ENCODE measurements at regions not wholly inside any gene's neighbourhood (a gene's known extent, or its start where the extent isn't known, plus 50 kb on each side); places are given as distances from the start of the nearest gene placed in this dataset.

- TF ChIP-seq YY1 (IDR thresholded peaks at IDR 0.05; ENCODE audit: low read depth) (no peak), RXRA (IDR thresholded peaks at IDR 0.05; ENCODE audit: borderline replicate concordance, low read depth) (no peak), GABPA (IDR thresholded peaks at IDR 0.05; ENCODE audit: low read depth) (no peak), TCF12 (IDR thresholded peaks at IDR 0.05) (no peak), EZH2phosphoT487 (IDR thresholded peaks at IDR 0.05; ENCODE audit: borderline replicate concordance, low read depth) (no peak), RCOR1 (IDR thresholded peaks at IDR 0.05; ENCODE audit: low read length) (peak; percentile 8; the same call in 1 of the 2 replicates), RFX5 (IDR thresholded peaks at IDR 0.05; ENCODE audit: low read length) (no peak), TEAD4 (IDR thresholded peaks at IDR 0.05; ENCODE audit: borderline replicate concordance, insufficient read depth) (no peak), EP300 (IDR thresholded peaks at IDR 0.05; ENCODE audit: borderline replicate concordance in 1 of 2, low read depth in 1 of 2, low read length in 1 of 2) (peak in 1 of 2 experiments; percentile 64; a peak in 2 of 4 replicates), MXI1 (IDR thresholded peaks at IDR 0.05; ENCODE audit: low read depth, low read length) (peak; percentile 23; the same call in 1 of the 2 replicates), CHD2 (IDR thresholded peaks at IDR 0.05; ENCODE audit: low read length, partially characterized antibody) (peak; percentile 35), NFIC (IDR thresholded peaks at IDR 0.05; ENCODE audit: borderline replicate concordance) (0 out of 2 replicates have a peak, but pooled peaks have one; percentile 12)
Observed at GRCh38 chr10:78691301-78692030, 377.3 kb upstream of the ZMIZ1 start (continued).

GRCh38 chr10:78692071-78692470 lies 376.7 kb upstream of the ZMIZ1 start:
- Histone ChIP-seq H2AFZ (ENCODE audit: low read depth) (no peak overlapping the region), H3K36me3 (replicated peaks in 1 of 2; ENCODE audit: control insufficient read depth in 1 of 2, insufficient read depth in 2 of 2, low read length in 1 of 2) (no peaks in the 10 kb centered on the region), H3K79me2 (ENCODE audit: insufficient read depth) (no peaks in the 10 kb centered on the region), H3K27ac (ENCODE audit: low read depth in 2 of 2, low read length in 1 of 2) (peak overlapping the region in 1 of 2 experiments; percentile 85; a peak in 2 of 4 replicates), H3K27me3 (ENCODE audit: insufficient read depth) (no peaks in the 10 kb centered on the region), H3K4me3 (ENCODE audit: low read depth in 2 of 2, low read length in 1 of 2) (no peak overlapping the region), H3F3A (replicated peaks; ENCODE audit: insufficient read depth) (no peaks in the 10 kb centered on the region), H3K9me2 (no peaks in the 10 kb centered on the region), H3K4me1 (ENCODE audit: control insufficient read depth in 1 of 2, insufficient read depth in 2 of 2, low read depth in 1 of 2, low read length in 1 of 2) (peaks cover 0 to 45% of the 10 kb centered on the region in 2 experiments; a peak in 1 of 4 replicates), H3K9ac (no peak overlapping the region), H4K20me1 (ENCODE audit: insufficient read depth) (no peaks in the 10 kb centered on the region), H3K9me3 (no peaks in the 10 kb centered on the region), H3K4me2 (no peak overlapping the region)
- no peak for DNase-seq
- ChIA-PET CTCF (interaction anchor here (1.2 to 1.9 kb wide), 3 partner anchors 53 to 645 kb away, joined by 3 to 5 read pairs (median 3); no protein-coding TSS in a partner anchor), POLR2A (interaction anchor here (0.6 to 1.1 kb wide), 3 partner anchors 53 to 377 kb away, joined by 3 to 4 read pairs (median 3); no protein-coding TSS in a partner anchor)
- TF ChIP-seq EZH2phosphoT487 (IDR thresholded peaks at IDR 0.05; ENCODE audit: borderline replicate concordance, low read depth) (no peak), EP300 (IDR thresholded peaks at IDR 0.05; ENCODE audit: borderline replicate concordance in 1 of 2, low read depth in 1 of 2, low read length in 1 of 2) (no peak)
- WGBS (ENCODE audit: low lambda C conversion rate) = 97% methylated on average over 3 of the region's 4 CpGs

GRCh38 chr10:78695846-78696245 lies 372.9 kb upstream of the ZMIZ1 start:
- Histone ChIP-seq H3K9ac (no peak overlapping the region), H3F3A (replicated peaks; ENCODE audit: insufficient read depth) (no peaks in the 10 kb centered on the region), H3K4me1 (ENCODE audit: control insufficient read depth in 1 of 2, insufficient read depth in 2 of 2, low read depth in 1 of 2, low read length in 1 of 2) (peaks cover 6 to 21% of the 10 kb centered on the region in 2 experiments; a peak in 2 of 4 replicates), H3K9me3 (no peaks in the 10 kb centered on the region), H3K27ac (ENCODE audit: low read depth in 2 of 2, low read length in 1 of 2) (no peak overlapping the region), H4K20me1 (ENCODE audit: insufficient read depth) (no peaks in the 10 kb centered on the region), H3K79me2 (ENCODE audit: insufficient read depth) (no peaks in the 10 kb centered on the region), H3K4me3 (ENCODE audit: low read depth in 2 of 2, low read length in 1 of 2) (no peak overlapping the region), H3K27me3 (ENCODE audit: insufficient read depth) (no peaks in the 10 kb centered on the region), H3K4me2 (no peak overlapping the region), H3K9me2 (no peaks in the 10 kb centered on the region), H3K36me3 (replicated peaks in 1 of 2; ENCODE audit: control insufficient read depth in 1 of 2, insufficient read depth in 2 of 2, low read length in 1 of 2) (no peaks in the 10 kb centered on the region), H2AFZ (ENCODE audit: low read depth) (no peak overlapping the region)
- ChIA-PET CTCF (interaction anchor here (2.2 kb wide), 1 partner anchor 25 kb away, joined by 8 read pairs; no protein-coding TSS in a partner anchor), POLR2A (no interaction called here)
- no peak for DNase-seq
- TF ChIP-seq USF1 (IDR thresholded peaks at IDR 0.05; ENCODE audit: borderline replicate concordance, low read depth) (no peak), POLR2AphosphoS5 (IDR thresholded peaks at IDR 0.05; ENCODE audit: low read depth, low read length) (no peak), MEF2A (IDR thresholded peaks at IDR 0.05; ENCODE audit: borderline replicate concordance, low read depth) (no peak), SIN3A (IDR thresholded peaks at IDR 0.05; ENCODE audit: borderline replicate concordance, low read depth, low read length) (no peak), REST (IDR thresholded peaks at IDR 0.05; ENCODE audit: low read depth, low read length) (no peak)
- WGBS (ENCODE audit: low lambda C conversion rate) = 78% methylated on average over 7 of the region's 7 CpGs
